GM19467 (cell line): ENCODE measurements at regions not wholly inside any gene's neighbourhood (a gene's known extent, or its start where the extent isn't known, plus 50 kb on each side); places are given as distances from the start of the nearest gene placed in this dataset.

Source experiments
- ATAC-seq: cut with Tn5 transposase; IDR thresholded peaks from one replicate; pipeline ENCODE4 v1.9.1; 2021; ENCODE audit warnings: mild to moderate bottlenecking, moderate library complexity; ENCODE audit not compliant: unreplicated experiment

- ATAC-seq: no peak
Observed at GRCh38 chr16:27679899-27680298, 130.0 kb downstream of the KATNIP start.

- no peak for ATAC-seq
Observed at GRCh38 chr16:27681681-27682080, 131.7 kb downstream of the KATNIP start.

- ATAC-seq: no peak
Observed at GRCh38 chr16:27684047-27684446, 134.1 kb downstream of the KATNIP start.

GRCh38 chr16:27685807-27686206 is 135.9 kb downstream of the KATNIP start:
- ATAC-seq: no peak

GRCh38 chr16:27686926-27687325 is 137.0 kb downstream of the KATNIP start:
- ATAC-seq: no peak

GRCh38 chr16:27687605-27688004 is 137.7 kb downstream of the KATNIP start:
- no peak for ATAC-seq

- ATAC-seq: no peak
Observed at GRCh38 chr16:27689711-27690110, 139.8 kb downstream of the KATNIP start.

GRCh38 chr16:27690608-27691007 is 140.7 kb downstream of the KATNIP start:
- no peak for ATAC-seq

- ATAC-seq: no peak
Observed at GRCh38 chr16:27691721-27692120, 141.8 kb downstream of the KATNIP start.

- ATAC-seq: no peak
Observed at GRCh38 chr16:27692576-27692975, 142.6 kb downstream of the KATNIP start.

- ATAC-seq: no peak
Observed at GRCh38 chr16:27695161-27695560, 145.2 kb downstream of the KATNIP start.

GRCh38 chr16:27698266-27698665 is 148.3 kb downstream of the KATNIP start:
- ATAC-seq: no peak

GRCh38 chr16:27698746-27699145 is 148.8 kb downstream of the KATNIP start:
- ATAC-seq: no peak

GRCh38 chr16:27699540-27699939 is 149.6 kb downstream of the KATNIP start:
- no peak for ATAC-seq

- ATAC-seq: no peak
Observed at GRCh38 chr16:27700304-27700995, 150.5 kb downstream of the KATNIP start.

- ATAC-seq: no peak
Observed at GRCh38 chr16:27701381-27701780, 151.4 kb downstream of the KATNIP start.

GRCh38 chr16:27703121-27703520 is 153.2 kb downstream of the KATNIP start:
- no peak for ATAC-seq

- ATAC-seq: no peak
Observed at GRCh38 chr16:27703545-27703944, 153.6 kb downstream of the KATNIP start.

GRCh38 chr16:27704252-27704651 is 154.3 kb downstream of the KATNIP start:
- no peak for ATAC-seq

GRCh38 chr16:27706156-27706865 is 156.4 kb downstream of the KATNIP start:
- ATAC-seq: no peak

- ATAC-seq: no peak
Observed at GRCh38 chr16:27706866-27707685, 157.1 kb downstream of the KATNIP start.

GRCh38 chr16:27708651-27709050 is 158.7 kb downstream of the KATNIP start:
- no peak for ATAC-seq
